HG02981 (cell line): ENCODE measurements at regions not wholly inside any gene's neighbourhood (a gene's known extent, or its start where the extent isn't known, plus 50 kb on each side); places are given as distances from the start of the nearest gene placed in this dataset.
"Not testable (repeated sequence)": the region's sequence is repeated elsewhere in the genome, so short reads cannot be mapped to it uniquely, and the experiment has no call there.

Experiments used
- ATAC-seq: cut with Tn5 transposase; IDR thresholded peaks from one replicate; pipeline ENCODE4 v1.9.1; 2021; ENCODE audit warnings: mild to moderate bottlenecking, moderate library complexity; ENCODE audit not compliant: unreplicated experiment

GRCh38 chrX:102784550-102784949, 64.0 kb downstream of the GPRASP3 start:
- no peak for ATAC-seq

GRCh38 chrX:102787283-102787682, 66.7 kb downstream of the GPRASP3 start:
- no peak for ATAC-seq

GRCh38 chrX:102808336-102808735, 87.8 kb downstream of the GPRASP3 start:
- ATAC-seq, result no peak

- not testable (repeated sequence) for ATAC-seq
Observed at GRCh38 chrX:102818269-102818668, 97.7 kb downstream of the GPRASP3 start.

GRCh38 chrX:102832661-102833060, 104.4 kb upstream of the RAB40AL start:
- ATAC-seq, result no peak

GRCh38 chrX:102833136-102833535, 103.9 kb upstream of the RAB40AL start:
- no peak for ATAC-seq

GRCh38 chrX:102835504-102836146, 101.4 kb upstream of the RAB40AL start:
- no peak for ATAC-seq

- no peak for ATAC-seq
Observed at GRCh38 chrX:102837847-102838246, 99.2 kb upstream of the RAB40AL start.

GRCh38 chrX:102840871-102841705, 96.0 kb upstream of the RAB40AL start:
- ATAC-seq, result no peak

GRCh38 chrX:102841706-102842003, 95.4 kb upstream of the RAB40AL start:
- no peak for ATAC-seq

GRCh38 chrX:102845020-102845419, 92.1 kb upstream of the RAB40AL start:
- no peak for ATAC-seq

- no peak for ATAC-seq
Observed at GRCh38 chrX:102846544-102847236, 90.4 kb upstream of the RAB40AL start.

GRCh38 chrX:102847362-102847761, 89.7 kb upstream of the RAB40AL start:
- no peak for ATAC-seq

- ATAC-seq, result no peak
Observed at GRCh38 chrX:102849396-102849795, 87.7 kb upstream of the RAB40AL start.

- not testable (repeated sequence) for ATAC-seq
Observed at GRCh38 chrX:102858826-102859549, 78.1 kb upstream of the RAB40AL start.

GRCh38 chrX:102859550-102859871, 77.6 kb upstream of the RAB40AL start:
- ATAC-seq, result no peak

- ATAC-seq, result no peak
Observed at GRCh38 chrX:102860235-102860634, 76.8 kb upstream of the RAB40AL start.

- peak; percentile 86 for ATAC-seq
Observed at GRCh38 chrX:102863735-102864134, 73.3 kb upstream of the RAB40AL start.

GRCh38 chrX:102866981-102867656, 70.0 kb upstream of the RAB40AL start:
- ATAC-seq, result no peak

- no peak for ATAC-seq
Observed at GRCh38 chrX:102883491-102883890, 53.6 kb upstream of the RAB40AL start.
